Effector memory CD8-positive, alpha-beta T cell (primary cell): ENCODE measurements at regions not wholly inside any gene's neighbourhood (a gene's known extent, or its start where the extent isn't known, plus 50 kb on each side); places are given as distances from the start of the nearest gene placed in this dataset.

Experiments
- ATAC-seq: fragments of 150-1000 bp; cut with Tn5 transposase; replicated peaks from 2 replicates; pipeline ENCODE4 v1.10.0; 2021; ENCODE audit warnings: mild to moderate bottlenecking, moderate library complexity
- DNase-seq, 3 experiments: peaks; one replicate each; pipeline ENCODE4 v3.0.0; 2021
- H3K27ac Mint-ChIP-seq, 2 donors: one replicate each; pipeline ENCODE4 v1.8.0; 2022; ENCODE audit warnings: mild to moderate bottlenecking in 2 of 2, mixed read lengths in 2 of 2, moderate library complexity in 2 of 2
- H3K27me3 Mint-ChIP-seq, 2 donors: one replicate each; pipeline ENCODE4 v1.8.0; 2022; ENCODE audit warnings: mixed read lengths in 2 of 2
- H3K36me3 Mint-ChIP-seq: one replicate; pipeline ENCODE4 v1.8.0; 2022; ENCODE audit warnings: mild to moderate bottlenecking, moderate library complexity, mixed read lengths; ENCODE audit not compliant: insufficient read depth
- H3K4me1 Mint-ChIP-seq, 2 donors: one replicate each; pipeline ENCODE4 v1.8.0; 2022; ENCODE audit warnings: low read depth in 2 of 2, mixed read lengths in 2 of 2
- H3K4me3 Mint-ChIP-seq, 2 donors: one replicate each; pipeline ENCODE4 v1.8.0; 2022; ENCODE audit warnings: mild to moderate bottlenecking in 2 of 2, mixed read lengths in 2 of 2, moderate library complexity in 2 of 2
- H3K9me3 Mint-ChIP-seq, 2 donors: one replicate each; pipeline ENCODE4 v1.8.0; 2022; ENCODE audit warnings: mixed read lengths in 2 of 2

DNA sequence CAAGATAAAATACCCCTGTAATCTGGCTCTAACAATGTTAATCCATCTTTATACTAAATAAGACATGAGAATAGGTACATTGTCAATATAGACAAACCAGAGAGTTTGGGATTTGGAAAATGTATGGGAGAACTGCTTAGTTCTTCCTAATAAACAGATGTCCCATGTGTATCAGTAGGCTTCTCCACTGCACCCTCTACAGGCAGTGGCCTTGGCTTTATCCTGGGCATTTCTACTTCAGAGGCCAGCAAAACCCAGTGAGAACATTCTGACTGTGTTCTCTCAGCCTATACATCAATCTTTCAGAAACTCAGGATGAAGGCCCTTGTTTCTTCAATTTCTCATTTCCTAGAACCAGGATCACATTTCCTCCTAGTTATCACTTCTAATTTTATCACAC, 1167.5 kb upstream of the ACVR2A start:
- H3K9me3 Mint-ChIP-seq, result peaks cover 0 to 3% of the 10 kb centered on the region in 2 donors
- no peak overlapping the region for H3K4me3 Mint-ChIP-seq
- H3K27me3 Mint-ChIP-seq, result no peaks in the 10 kb centered on the region
- H3K27ac Mint-ChIP-seq, result no peak overlapping the region
- no peak for DNase-seq
- no peak for ATAC-seq
- H3K4me1 Mint-ChIP-seq, result no peaks in the 10 kb centered on the region
- no peaks in the 10 kb centered on the region for H3K36me3 Mint-ChIP-seq

- DNase-seq, result no peak
- no peaks in the 10 kb centered on the region for H3K27me3 Mint-ChIP-seq
- no peak overlapping the region for H3K4me3 Mint-ChIP-seq
- H3K9me3 Mint-ChIP-seq, result peaks cover 1 to 5% of the 10 kb centered on the region in 2 donors
- ATAC-seq, result no peak
- H3K4me1 Mint-ChIP-seq, result no peaks in the 10 kb centered on the region
- no peaks in the 10 kb centered on the region for H3K36me3 Mint-ChIP-seq
- no peak overlapping the region for H3K27ac Mint-ChIP-seq
Observed at GRCh38 chr2:146669735-146670134, 1175.1 kb upstream of the ACVR2A start.

GRCh38 chr2:146666340-146666739, 1178.5 kb upstream of the ACVR2A start:
- no peak for ATAC-seq

GRCh38 chr2:146665800-146666199, 1179.0 kb upstream of the ACVR2A start:
- H3K27me3 Mint-ChIP-seq, result no peaks in the 10 kb centered on the region
- DNase-seq (no peak), ATAC-seq (no peak)
- H3K36me3 Mint-ChIP-seq, result no peaks in the 10 kb centered on the region
- H3K9me3 Mint-ChIP-seq, result peaks cover 1 to 5% of the 10 kb centered on the region in 2 donors
- H3K27ac Mint-ChIP-seq, result no peak overlapping the region
- no peaks in the 10 kb centered on the region for H3K4me1 Mint-ChIP-seq
- no peak overlapping the region for H3K4me3 Mint-ChIP-seq

More at GRCh38 chr2:146666340-146666739, 1178.5 kb upstream of the ACVR2A start:
- no peak overlapping the region for H3K27ac Mint-ChIP-seq
- no peaks in the 10 kb centered on the region for H3K36me3 Mint-ChIP-seq
- H3K27me3 Mint-ChIP-seq, result no peaks in the 10 kb centered on the region
- peaks cover 1 to 5% of the 10 kb centered on the region in 2 donors for H3K9me3 Mint-ChIP-seq
- DNase-seq, result no peak
- H3K4me1 Mint-ChIP-seq, result no peaks in the 10 kb centered on the region
- no peak overlapping the region for H3K4me3 Mint-ChIP-seq

- H3K27ac Mint-ChIP-seq, result no peak overlapping the region
- no peaks in the 10 kb centered on the region for H3K4me1 Mint-ChIP-seq
- ATAC-seq (no peak), DNase-seq (no peak)
- H3K9me3 Mint-ChIP-seq, result peaks cover 0 to 3% of the 10 kb centered on the region in 2 donors
- H3K4me3 Mint-ChIP-seq, result no peak overlapping the region
- H3K27me3 Mint-ChIP-seq, result no peaks in the 10 kb centered on the region
- H3K36me3 Mint-ChIP-seq, result no peaks in the 10 kb centered on the region
Observed at GRCh38 chr2:146661473-146662096, 1183.2 kb upstream of the ACVR2A start.

DNA sequence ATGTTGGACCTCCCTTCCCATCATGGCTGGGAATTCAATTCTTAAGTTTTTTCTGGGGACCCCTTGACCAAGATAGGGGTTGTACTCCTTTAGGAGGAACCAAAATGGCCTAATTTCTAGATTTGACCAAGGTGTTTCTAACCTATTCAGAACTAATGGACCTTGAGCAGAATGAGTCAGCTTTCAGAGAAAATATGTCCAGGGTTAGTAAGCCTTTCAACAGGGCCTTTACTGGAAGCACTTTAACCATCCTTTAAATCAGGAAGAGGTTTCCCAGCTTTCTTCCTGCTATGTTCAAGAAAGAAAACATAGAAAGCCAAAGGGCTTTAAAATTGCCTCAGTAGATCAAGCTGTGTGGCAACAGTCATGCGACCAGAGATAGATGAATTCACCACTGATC, 1184.9 kb upstream of the ACVR2A start:
- ATAC-seq, result no peak

DNA sequence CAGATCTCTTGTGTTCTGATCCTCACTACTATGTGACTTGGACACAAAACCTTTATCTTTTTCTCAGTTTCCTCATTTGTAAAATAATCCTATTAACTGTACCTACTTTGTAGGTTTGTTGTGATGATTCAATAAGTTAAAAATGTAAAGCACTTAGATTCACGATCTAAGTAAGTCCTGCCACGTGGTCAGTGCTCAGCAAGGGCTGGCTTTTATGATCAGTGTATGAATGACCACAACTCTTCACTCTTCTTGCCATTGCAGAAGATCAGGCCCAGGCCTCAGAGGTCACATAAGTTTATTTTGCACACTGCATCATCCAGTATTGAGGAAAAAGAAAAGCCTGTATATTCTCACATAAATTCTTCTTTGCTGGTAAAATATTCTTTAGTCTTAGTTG, 1192.5 kb upstream of the ACVR2A start:
- ATAC-seq, result no peak
- no peaks in the 10 kb centered on the region for H3K36me3 Mint-ChIP-seq
- DNase-seq, result no peak
- peaks cover 5 to 7% of the 10 kb centered on the region in 2 donors for H3K9me3 Mint-ChIP-seq
- H3K4me3 Mint-ChIP-seq, result no peak overlapping the region
- no peak overlapping the region for H3K27ac Mint-ChIP-seq
- no peaks in the 10 kb centered on the region for H3K27me3 Mint-ChIP-seq
- H3K4me1 Mint-ChIP-seq, result no peaks in the 10 kb centered on the region

More for the DNA sequence above, 1184.9 kb upstream of the ACVR2A start:
- Mint-ChIP-seq H3K4me3 (no peak overlapping the region), H3K4me1 (no peaks in the 10 kb centered on the region), H3K36me3 (no peaks in the 10 kb centered on the region), H3K27me3 (no peaks in the 10 kb centered on the region), H3K27ac (no peak overlapping the region), H3K9me3 (no peaks in the 10 kb centered on the region)
- DNase-seq, result no peak

DNA sequence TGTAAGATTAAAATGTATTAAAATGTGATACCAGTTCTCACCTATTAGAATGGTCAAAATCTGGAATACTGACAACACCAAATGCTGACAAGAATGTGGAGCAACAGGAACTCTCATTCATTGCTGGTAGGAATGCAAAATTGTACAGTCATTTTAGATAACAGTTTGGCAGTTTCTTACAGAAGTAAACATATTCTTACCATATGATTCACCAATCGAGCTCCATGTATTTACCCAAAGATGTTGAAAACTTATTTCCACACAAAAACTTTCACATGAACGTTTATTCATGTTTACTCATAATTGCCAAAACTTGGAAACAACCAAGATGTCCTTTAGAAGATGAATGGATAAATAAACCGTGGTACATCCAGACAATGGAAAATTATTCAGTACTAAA, 1193.5 kb upstream of the ACVR2A start:
- Mint-ChIP-seq H3K9me3 (peaks cover 5 to 7% of the 10 kb centered on the region in 2 donors), H3K4me1 (no peaks in the 10 kb centered on the region), H3K27ac (no peak overlapping the region), H3K27me3 (no peaks in the 10 kb centered on the region), H3K36me3 (no peaks in the 10 kb centered on the region), H3K4me3 (no peak overlapping the region)
- no peak for ATAC-seq
- no peak for DNase-seq

- no peak overlapping the region for H3K27ac Mint-ChIP-seq
- no peaks in the 10 kb centered on the region for H3K4me1 Mint-ChIP-seq
- DNase-seq (no peak), ATAC-seq (no peak)
- peaks cover 0 to 7% of the 10 kb centered on the region in 2 donors for H3K9me3 Mint-ChIP-seq
- no peaks in the 10 kb centered on the region for H3K36me3 Mint-ChIP-seq
- H3K27me3 Mint-ChIP-seq, result no peaks in the 10 kb centered on the region
- no peak overlapping the region for H3K4me3 Mint-ChIP-seq
Observed at GRCh38 chr2:146642066-146642465, 1202.8 kb upstream of the ACVR2A start.

GRCh38 chr2:146634230-146635097, 1210.4 kb upstream of the ACVR2A start:
- no peaks in the 10 kb centered on the region for H3K4me1 Mint-ChIP-seq
- DNase-seq (no peak), ATAC-seq (no peak)
- no peak overlapping the region for H3K4me3 Mint-ChIP-seq
- H3K36me3 Mint-ChIP-seq, result no peaks in the 10 kb centered on the region
- H3K27me3 Mint-ChIP-seq, result no peaks in the 10 kb centered on the region
- H3K27ac Mint-ChIP-seq, result no peak overlapping the region
- peaks cover 0 to 4% of the 10 kb centered on the region in 2 donors for H3K9me3 Mint-ChIP-seq

- no peak overlapping the region for H3K4me3 Mint-ChIP-seq
- ATAC-seq, result no peak
Observed at GRCh38 chr2:146633159-146633558, 1211.7 kb upstream of the ACVR2A start.

GRCh38 chr2:146632707-146633106, 1212.1 kb upstream of the ACVR2A start:
- Mint-ChIP-seq H3K4me3 (no peak overlapping the region), H3K27ac (no peak overlapping the region), H3K36me3 (no peaks in the 10 kb centered on the region), H3K27me3 (no peaks in the 10 kb centered on the region), H3K9me3 (peaks cover 0 to 4% of the 10 kb centered on the region in 2 donors), H3K4me1 (no peaks in the 10 kb centered on the region)
- ATAC-seq, result no peak
- DNase-seq, result no peak

More at GRCh38 chr2:146633159-146633558, 1211.7 kb upstream of the ACVR2A start:
- no peak for DNase-seq
- no peaks in the 10 kb centered on the region for H3K36me3 Mint-ChIP-seq
- H3K9me3 Mint-ChIP-seq, result peaks cover 0 to 4% of the 10 kb centered on the region in 2 donors
- no peaks in the 10 kb centered on the region for H3K27me3 Mint-ChIP-seq
- H3K27ac Mint-ChIP-seq, result no peak overlapping the region
- no peaks in the 10 kb centered on the region for H3K4me1 Mint-ChIP-seq

DNA sequence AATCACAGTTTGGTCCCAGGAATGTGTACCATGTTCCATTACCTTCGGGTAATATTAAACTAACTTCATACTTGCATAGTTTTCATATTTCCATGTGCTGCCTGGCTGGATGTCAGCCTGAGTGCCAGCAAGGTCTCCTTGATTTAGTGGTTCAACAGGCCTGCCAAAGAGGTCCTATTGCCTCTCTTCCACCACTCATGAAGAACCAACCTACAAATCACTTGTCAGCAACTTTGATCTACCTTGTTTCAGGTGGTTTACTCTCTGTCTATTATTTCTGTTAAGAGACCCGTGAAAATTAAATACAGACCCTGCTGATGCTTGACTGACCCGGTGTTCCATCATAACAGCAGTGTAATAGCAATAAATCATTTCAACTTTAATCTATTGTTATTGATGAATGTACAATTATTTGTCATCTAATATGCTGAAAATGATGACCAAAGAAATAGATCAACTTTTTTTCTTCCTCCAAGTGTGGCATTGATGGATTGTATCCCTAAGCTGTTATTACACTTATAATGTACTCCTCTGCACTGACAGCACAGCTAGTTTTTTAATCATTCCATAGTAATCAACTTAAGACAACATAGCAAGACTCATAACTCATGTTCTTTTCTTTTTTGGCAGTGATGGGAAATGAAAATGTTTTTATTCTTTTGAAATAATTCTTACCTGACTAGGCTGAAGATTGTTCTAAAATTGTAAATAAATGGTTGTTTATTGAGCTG, 1220.2 kb upstream of the ACVR2A start:
- Mint-ChIP-seq H3K27me3 (no peaks in the 10 kb centered on the region), H3K36me3 (no peaks in the 10 kb centered on the region), H3K9me3 (peaks cover 0 to 4% of the 10 kb centered on the region in 2 donors), H3K27ac (no peak overlapping the region), H3K4me1 (no peaks in the 10 kb centered on the region), H3K4me3 (no peak overlapping the region)
- no peak for ATAC-seq
- DNase-seq, result no peak
